ENCODE measurements at regions not wholly inside any gene's neighbourhood (a gene's known extent, or its start where the extent isn't known, plus 50 kb on each side); places are given as distances from the start of the nearest gene placed in this dataset.

- no peak overlapping the region for H3K4me3 ChIP-seq (ENCODE audit: extremely low read depth in 1 of 4, insufficient read depth in 2 of 4, low read depth in 3 of 4, low read length in 4 of 4)
- no peaks in the 10 kb centered on the region for H3K27me3 ChIP-seq (replicated peaks in 1 of 4; ENCODE audit: control insufficient read depth in 3 of 4, extremely low read depth in 1 of 4, insufficient read depth in 3 of 4, low read length in 3 of 4)
- no peak overlapping the region for H4K5ac ChIP-seq (ENCODE audit: insufficient read length, low read depth, low read length)
- H3K23me2 ChIP-seq (ENCODE audit: low read depth, low read length), result no peaks in the 10 kb centered on the region
- H4K91ac ChIP-seq (replicated peaks; ENCODE audit: insufficient read length, low read length), result no peak overlapping the region
- H2BK20ac ChIP-seq (ENCODE audit: low read length), result no peak overlapping the region
- no peaks in the 10 kb centered on the region for H3K79me1 ChIP-seq (ENCODE audit: low read depth, low read length)
- H3K4me2 ChIP-seq (ENCODE audit: insufficient read depth in 1 of 2, low read depth in 2 of 2, low read length in 2 of 2), result no peak overlapping the region
- H2BK15ac ChIP-seq (ENCODE audit: low read length), result no peak overlapping the region
- no peaks in the 10 kb centered on the region for H3K9me3 ChIP-seq (ENCODE audit: insufficient read depth in 2 of 2, low read depth in 1 of 2, low read length in 1 of 2)
- no peak overlapping the region for H3K27ac ChIP-seq (ENCODE audit: low read depth, low read length)
- H3K23ac ChIP-seq (ENCODE audit: insufficient read length), result no peak overlapping the region
- WGBS, 2 experiments (ENCODE audit: extremely low coverage in 1 of 2, insufficient coverage in 1 of 2, insufficient read length in 1 of 2, insufficient replicate concordance in 2 of 2, low coverage in 1 of 2, low lambda C conversion rate in 2 of 2, missing lambda C conversion rate in 1 of 2), result 78% methylated on average over 3 of the region's 3 CpGs; no CpG with 5 or more reads in 1 of the 2 experiments
- no peaks in the 10 kb centered on the region for H3K79me2 ChIP-seq (ENCODE audit: control insufficient read depth in 1 of 2, insufficient read depth in 2 of 2, low read length in 2 of 2)
- H3K56ac ChIP-seq (replicated peaks; ENCODE audit: insufficient read length, low read depth, low read length), result no peak overlapping the region
- H3K18ac ChIP-seq (ENCODE audit: extremely low read depth, low read length), result no peak overlapping the region
- no peak for TF ChIP-seq RNF2 (IDR thresholded peaks at IDR 0.05; ENCODE audit: borderline replicate concordance, low read depth, low read length, missing control alignments, poor library complexity, severe bottlenecking)
- TF ChIP-seq ATF2 (IDR thresholded peaks at IDR 0.05; ENCODE audit: low read length), result no peak
- TF ChIP-seq KDM1A (IDR thresholded peaks at IDR 0.05; ENCODE audit: borderline replicate concordance, low read length), result no peak
- no peak for TF ChIP-seq CTCF (IDR thresholded peaks at IDR 0.05; ENCODE audit: control extremely low read depth in 1 of 3, insufficient read depth in 1 of 3, low read depth in 1 of 3, low read length in 3 of 3)
- no peak for TF ChIP-seq CREB1 (IDR thresholded peaks at IDR 0.05)
- TF ChIP-seq ASH2L (IDR thresholded peaks at IDR 0.05; ENCODE audit: low read length), result no peak
- TF ChIP-seq KDM5A (IDR thresholded peaks at IDR 0.05; ENCODE audit: low read length), result no peak
- no peak for TF ChIP-seq BCL11A (IDR thresholded peaks at IDR 0.05; ENCODE audit: low read depth in 2 of 2, low read length in 2 of 2)
- no peak overlapping the region for H3K14ac ChIP-seq (ENCODE audit: insufficient read length)
- no peak overlapping the region for H2BK120ac ChIP-seq (replicated peaks; ENCODE audit: low read depth, low read length)
- no peak overlapping the region for H2BK5ac ChIP-seq (ENCODE audit: low read depth, low read length)
- H3K9ac ChIP-seq (replicated peaks in 1 of 4; ENCODE audit: extremely low read depth in 1 of 4, low read depth in 3 of 4, low read length in 3 of 4), result no peak overlapping the region
- H4K8ac ChIP-seq (ENCODE audit: extremely low read depth, insufficient read depth, low read length), result no peak overlapping the region
- H3K36me3 ChIP-seq (ENCODE audit: control insufficient read depth in 2 of 4, insufficient read depth in 4 of 4, low read length in 3 of 4), result no peaks in the 10 kb centered on the region
- no peak overlapping the region for H2BK12ac ChIP-seq (ENCODE audit: low read depth, low read length)
- no peak overlapping the region for H3K4ac ChIP-seq (replicated peaks; ENCODE audit: insufficient read length, low read depth, low read length)
- FAIRE-seq, result no peak
- H2AK5ac ChIP-seq (ENCODE audit: low read depth, low read length), result no peak overlapping the region
- CTCF ChIA-PET (ENCODE audit: partially characterized antibody), result interaction anchor here (0.6 to 1.1 kb wide), 2 partner anchors 81 to 345 kb away, joined by 3 to 4 read pairs; no protein-coding TSS in a partner anchor
- no peaks in the 10 kb centered on the region for H3K4me1 ChIP-seq (replicated peaks in 1 of 4; ENCODE audit: control insufficient read depth in 3 of 4, insufficient read depth in 4 of 4, low read length in 3 of 4)
- POLR2A ChIA-PET (ENCODE audit: partially characterized antibody), result no interaction called here
- H4K20me1 ChIP-seq (replicated peaks in 1 of 2; ENCODE audit: control insufficient read depth in 1 of 2, insufficient read depth in 2 of 2, low read length in 2 of 2), result no peaks in the 10 kb centered on the region
- no peak for DNase-seq (ENCODE audit: low read depth in 1 of 2, low spot score in 2 of 2)
- H2AFZ ChIP-seq (ENCODE audit: low read length), result no peak overlapping the region
Measured at GRCh38 chr4:111773858-111774257, 371.4 kb upstream of the FAM241A start.
